ENCODE measurements at regions not wholly inside any gene's neighbourhood (a gene's known extent, or its start where the extent isn't known, plus 50 kb on each side); places are given as distances from the start of the nearest gene placed in this dataset.
"Not testable (repeated sequence)": the region's sequence is repeated elsewhere in the genome, so short reads cannot be mapped to it uniquely, and the experiment has no call there.

GRCh38 chr6:54440549-54440948 lies 132.3 kb downstream of the TINAG start:
- DNase-seq: no peak

DNA sequence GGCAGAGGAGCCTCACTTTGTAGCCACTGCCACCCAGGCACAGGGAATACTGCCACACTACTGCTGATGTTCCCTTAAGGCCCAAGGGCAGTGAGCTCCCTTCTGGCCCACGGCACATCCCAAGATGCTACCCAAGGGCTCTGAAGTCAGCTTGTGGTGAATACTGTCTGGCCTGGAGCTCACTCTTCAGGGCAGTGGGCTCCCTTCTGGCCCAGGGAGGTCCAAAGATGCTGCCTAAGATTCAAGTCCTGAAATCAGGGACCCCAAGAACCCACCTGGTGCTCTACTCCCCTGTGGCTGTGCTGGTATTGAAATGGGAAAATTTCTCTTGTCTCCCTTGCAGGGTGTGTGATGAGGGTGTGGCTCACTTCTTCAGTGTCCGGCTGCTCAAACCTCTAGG lies 132.8 kb downstream of the TINAG start:
- DNase-seq: no peak

GRCh38 chr6:54441687-54442248 lies 133.5 kb downstream of the TINAG start:
- DNase-seq: no peak

DNA sequence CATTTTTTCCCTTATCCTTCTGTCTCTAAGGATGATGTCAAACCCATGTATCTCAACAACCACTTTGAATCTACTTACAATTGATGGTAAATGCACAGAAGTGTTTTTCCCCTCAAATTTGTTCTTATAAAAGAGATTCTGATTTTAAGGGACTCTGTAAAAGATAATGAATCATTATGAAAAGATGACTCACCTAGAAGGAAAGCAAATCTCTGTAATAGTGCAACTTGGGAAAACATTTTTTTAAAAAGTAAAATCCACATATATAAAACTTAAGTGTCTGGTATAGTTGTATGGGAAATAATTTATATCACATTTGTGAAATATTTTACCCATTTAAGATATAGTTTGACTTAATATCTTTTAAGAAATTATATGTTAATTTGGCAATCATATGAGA lies 137.0 kb downstream of the TINAG start:
- no peak for DNase-seq

GRCh38 chr6:54448617-54449016 lies 140.4 kb downstream of the TINAG start:
- DNase-seq: no peak

DNA sequence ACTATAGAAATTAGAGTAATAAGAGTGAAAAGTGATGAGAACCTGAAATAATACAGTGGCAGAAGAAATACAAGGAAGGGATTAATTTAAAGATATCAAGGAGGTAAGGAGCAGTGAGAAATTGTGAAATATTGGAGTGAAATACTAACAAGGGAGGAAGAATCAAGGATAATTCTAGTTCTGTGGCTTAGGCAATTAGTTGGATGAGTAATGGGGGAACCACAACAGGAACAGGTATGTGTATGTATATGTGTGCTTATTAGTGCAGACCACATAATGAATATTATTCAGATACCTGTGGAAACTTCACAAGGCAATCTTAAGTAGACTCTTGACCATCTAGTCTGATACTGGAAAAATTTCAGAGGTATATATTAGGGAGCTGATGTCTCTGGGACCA lies 143.3 kb downstream of the TINAG start:
- no peak for DNase-seq

DNA sequence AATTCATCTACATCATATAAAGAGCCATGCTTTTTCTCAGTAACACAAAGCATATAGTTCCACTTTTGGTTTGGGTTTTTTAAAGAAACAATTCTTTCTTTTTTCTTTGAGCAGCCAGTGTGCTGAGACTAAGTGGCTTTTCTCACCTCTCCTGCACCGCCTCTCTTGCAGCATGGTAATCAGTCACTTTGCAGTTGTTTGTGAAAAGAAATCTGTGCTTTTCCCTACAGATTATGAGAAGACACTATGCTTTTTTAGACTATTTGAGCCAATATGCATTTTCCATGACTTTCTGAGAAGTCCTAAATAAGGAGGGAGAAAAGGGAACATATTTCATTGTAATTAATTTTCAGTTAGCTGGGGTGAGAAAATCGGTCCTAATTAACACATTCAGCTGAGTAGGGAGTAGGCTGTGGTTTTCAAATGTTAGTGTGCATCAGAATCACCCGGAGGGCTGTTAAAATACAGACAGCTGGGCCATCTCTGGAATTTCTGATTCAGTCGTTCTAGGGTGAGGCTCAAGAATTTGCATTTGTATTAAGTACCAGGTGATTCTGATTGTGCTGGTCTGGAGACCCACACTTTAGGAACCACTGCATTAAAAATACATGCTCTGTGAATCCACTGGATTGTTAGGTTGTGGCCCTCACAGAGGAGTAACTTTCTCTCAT lies 155.2 kb downstream of the TINAG start:
- DNase-seq: no peak

GRCh38 chr6:54465649-54466300 lies 157.5 kb downstream of the TINAG start:
- DNase-seq: no peak

DNA sequence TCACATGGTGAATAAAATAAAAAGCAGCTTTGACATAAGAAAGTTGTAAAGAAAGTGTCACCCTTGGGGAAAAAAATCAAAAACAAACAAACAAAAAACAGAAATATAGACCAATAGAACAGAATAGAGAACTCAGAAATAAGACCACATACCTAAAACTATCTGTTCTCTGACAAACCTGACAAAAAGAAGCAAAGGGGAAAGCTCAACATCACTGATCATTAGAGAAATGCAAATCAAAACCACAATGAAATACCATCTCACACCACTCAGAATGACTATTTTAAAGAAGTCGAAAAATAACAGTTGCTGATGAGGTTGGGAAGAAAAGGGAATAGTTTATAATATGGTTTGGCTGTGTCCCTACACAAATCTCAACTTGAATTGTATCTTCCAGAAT lies 159.1 kb downstream of the TINAG start:
- no peak for DNase-seq

GRCh38 chr6:54473328-54473727 lies 165.1 kb downstream of the TINAG start:
- no peak for DNase-seq

GRCh38 chr6:54474898-54475297 lies 166.7 kb downstream of the TINAG start:
- no peak for DNase-seq

DNA sequence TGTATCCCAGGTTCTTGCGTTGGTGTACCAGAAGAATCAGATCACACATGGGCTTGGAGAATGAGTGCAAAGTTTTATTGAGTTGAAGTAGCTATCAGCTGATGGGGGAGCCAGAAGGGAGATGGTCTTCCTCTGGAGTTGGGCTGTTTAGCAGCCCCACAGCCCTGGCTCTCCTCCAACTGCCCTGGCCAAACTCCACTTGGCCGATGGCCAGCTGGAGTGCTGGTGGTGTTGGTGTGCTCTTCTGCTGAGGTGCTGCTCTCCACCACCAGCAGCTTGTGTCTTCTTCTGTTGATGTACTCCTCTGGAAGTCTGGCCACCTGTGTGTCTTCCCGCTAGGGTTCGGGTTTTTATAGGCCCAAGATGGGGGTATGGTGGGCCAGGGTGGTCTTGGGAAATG lies 172.8 kb downstream of the TINAG start:
- DNase-seq: no peak

GRCh38 chr6:54491431-54491830 lies 183.2 kb downstream of the TINAG start:
- DNase-seq: no peak

GRCh38 chr6:54493138-54493537 lies 184.9 kb downstream of the TINAG start:
- DNase-seq: no peak

DNA sequence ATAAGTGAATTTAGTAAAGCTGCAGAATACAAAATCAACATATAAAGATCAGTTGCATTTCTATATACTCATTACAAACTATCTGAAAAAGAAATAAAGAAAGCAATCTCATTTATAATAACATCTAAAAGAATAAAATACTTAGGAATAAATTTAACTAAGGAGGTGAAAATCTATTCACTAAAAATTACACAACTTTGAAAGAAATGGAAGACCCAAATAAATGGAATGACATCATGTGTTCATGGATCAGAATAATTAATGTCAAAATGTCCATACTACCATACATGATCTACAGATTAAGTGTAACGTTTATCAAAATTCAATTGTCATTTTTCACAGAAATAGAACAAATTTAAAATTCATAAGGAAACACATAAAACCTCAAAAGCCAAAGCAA lies 194.9 kb downstream of the TINAG start:
- DNase-seq: no peak

DNA sequence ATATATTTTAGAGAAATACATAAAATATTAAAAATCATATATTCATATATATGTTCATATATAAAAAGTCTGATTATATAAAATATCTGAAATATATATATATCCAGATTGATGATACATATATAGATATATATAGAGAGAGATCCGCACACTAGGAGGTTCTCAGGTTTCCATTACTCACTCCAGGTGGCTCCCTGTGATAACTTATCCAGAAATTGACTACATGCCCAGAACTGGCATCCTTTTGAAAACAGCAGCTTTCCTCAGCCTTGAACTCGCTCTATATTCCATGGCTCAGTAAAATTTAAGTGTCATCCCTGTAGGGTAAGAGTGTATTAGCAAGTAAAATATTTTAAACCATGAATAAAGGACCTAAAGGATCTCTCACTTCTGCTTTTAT lies 206.8 kb downstream of the TINAG start:
- no peak for DNase-seq

DNA sequence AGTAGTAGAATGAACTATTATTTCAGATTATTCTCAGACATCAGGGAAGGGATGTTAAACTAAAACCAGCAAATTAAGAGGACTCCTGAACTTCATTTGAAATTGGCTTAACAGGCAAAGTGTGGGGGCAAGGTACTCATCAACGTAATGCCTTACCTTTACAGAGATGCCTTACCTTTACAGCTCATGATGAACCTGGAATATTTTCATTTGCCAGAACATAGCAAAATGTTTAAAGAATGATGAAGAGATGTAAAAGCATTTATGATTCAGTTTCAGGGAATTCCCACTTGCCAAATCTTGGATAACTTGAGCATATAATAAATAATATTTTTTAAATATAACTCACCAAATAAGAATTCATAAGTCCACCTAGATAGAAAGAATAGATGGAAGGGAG lies 207.5 kb downstream of the TINAG start:
- DNase-seq: no peak

DNA sequence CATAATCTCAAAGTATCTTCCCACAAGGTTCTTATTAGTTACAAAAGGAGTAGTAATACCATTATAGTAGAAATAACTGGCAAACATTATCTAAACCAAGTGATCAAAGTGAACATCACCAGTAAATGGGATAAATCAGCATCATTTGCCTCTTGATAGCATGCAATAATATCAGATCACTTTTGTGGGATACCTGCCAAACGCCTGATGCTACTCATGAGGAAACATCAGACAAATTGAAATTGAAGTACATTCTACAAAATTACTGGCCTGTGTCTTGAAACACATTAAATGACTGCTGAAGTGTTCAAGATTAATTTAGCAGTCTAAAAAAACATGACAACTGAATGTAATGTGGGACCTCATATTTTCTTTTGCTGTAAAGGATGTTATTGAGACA lies 208.1 kb downstream of the TINAG start:
- DNase-seq: no peak

- no peak for DNase-seq
Measured at GRCh38 chr6:54519161-54519560, 210.9 kb downstream of the TINAG start.

DNA sequence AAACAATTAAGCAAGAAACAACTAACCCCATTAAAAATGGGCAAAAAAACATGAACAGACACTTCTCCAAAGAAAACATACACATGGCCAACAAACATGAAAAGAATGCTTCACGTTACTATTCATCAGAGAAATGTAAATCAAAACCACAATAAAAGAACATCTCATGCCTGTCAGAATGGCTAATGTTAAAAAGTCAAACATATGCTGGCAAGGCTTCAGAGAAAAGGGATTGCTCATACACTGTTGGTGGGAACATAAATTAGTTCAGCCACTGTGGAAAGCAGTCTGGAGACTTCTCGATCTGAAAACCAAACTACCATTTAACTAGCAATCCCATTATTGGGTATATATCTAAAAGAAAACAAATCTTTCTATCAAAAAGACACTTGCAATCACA lies 217.5 kb downstream of the TINAG start:
- no peak for DNase-seq

GRCh38 chr6:54533567-54533966 lies 225.3 kb downstream of the TINAG start:
- no peak for DNase-seq

DNA sequence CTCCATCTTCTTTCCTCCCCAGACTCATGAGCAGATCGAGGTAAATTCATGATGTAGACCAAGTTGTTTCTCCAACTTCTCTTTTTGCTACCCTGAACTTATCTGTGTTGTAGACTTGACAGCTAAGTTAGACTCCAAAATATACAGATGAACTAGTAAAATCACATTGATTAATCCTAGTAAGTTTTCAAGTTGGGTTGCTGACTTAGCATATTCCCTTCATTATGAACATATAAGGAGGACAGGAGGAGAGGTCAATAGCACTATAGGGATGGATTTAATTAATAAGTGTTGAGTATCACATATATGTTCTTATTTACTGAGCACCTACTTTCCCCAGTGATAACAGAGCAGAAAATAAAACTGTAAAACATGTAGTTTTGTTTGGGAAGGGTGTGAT lies 227.3 kb downstream of the TINAG start:
- no peak for DNase-seq

GRCh38 chr6:54541541-54541940 lies 233.3 kb downstream of the TINAG start:
- no peak for DNase-seq

DNA sequence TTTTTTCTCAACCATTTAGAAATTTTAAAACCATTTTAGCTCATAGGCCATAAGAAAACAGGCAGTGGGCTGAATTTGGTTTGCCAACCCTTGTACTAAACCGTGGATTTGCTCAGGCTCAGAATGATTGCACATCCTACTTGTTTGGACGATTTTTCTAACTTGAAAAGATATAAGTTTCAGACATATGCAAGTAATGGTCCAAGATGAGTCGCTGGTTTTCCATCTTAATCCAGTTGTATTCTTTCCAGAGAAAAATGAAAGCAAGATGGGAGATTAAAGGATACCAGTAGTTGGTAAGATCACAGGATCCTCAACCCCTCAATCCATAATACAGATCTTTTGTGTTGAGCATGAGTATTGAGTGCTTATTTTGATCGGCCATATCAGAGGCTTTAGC lies 250.9 kb downstream of the TINAG start:
- DNase-seq: no peak

DNA sequence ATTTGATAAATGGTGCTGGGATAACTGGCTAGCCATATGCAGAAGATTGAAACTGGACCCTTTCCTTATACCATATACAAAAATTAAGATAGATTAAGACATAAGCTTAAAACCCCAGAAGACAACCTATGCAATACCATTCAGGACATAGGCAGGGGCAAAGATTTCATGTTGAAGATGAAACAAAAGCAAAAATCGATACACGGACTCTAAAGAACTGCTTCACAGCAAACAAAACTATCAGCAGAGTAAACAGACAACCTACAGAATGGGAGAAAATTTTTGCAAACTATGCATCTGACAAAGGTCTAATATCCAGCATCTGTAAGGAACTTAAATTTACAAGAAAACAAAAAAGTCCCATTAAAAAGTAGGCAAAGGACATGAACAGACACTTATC lies 255.9 kb downstream of the TINAG start:
- DNase-seq: not testable (repeated sequence)
